HEK293 (cell line): ENCODE measurements at regions not wholly inside any gene's neighbourhood (a gene's known extent, or its start where the extent isn't known, plus 50 kb on each side); places are given as distances from the start of the nearest gene placed in this dataset.

ENCODE experiments used
- CTCF ChIA-PET: fragments of 350-600 bp; formaldehyde crosslinking; extraction: SDS; loops from one replicate; lab custom pipeline; 2021; ENCODE audit warnings: antibody characterized with exemption; lab: Yijun Ruan, JAX
- POLR2A ChIA-PET: fragments of 300-600 bp; formaldehyde crosslinking; extraction: SDS; loops from one replicate; lab custom pipeline; 2020; ENCODE audit warnings: antibody characterized with exemption, inconsistent platforms; lab: Yijun Ruan, JAX
- H3K27ac ChIP-seq: fragments of 200-500 bp; sonication (Bioruptor generic); 2 replicates; pipeline ENCODE4 v1.5.1; 2014; ENCODE audit warnings: low read depth, low read length, control low read depth, inconsistent platforms; ENCODE audit errors: extremely low read depth
- H3K36me3 ChIP-seq, 2 experiments: fragments of 200-500 bp in 1 of 2; sonication (Bioruptor generic) in 1 of 2; 1 replicate in 1 of 2; 2 replicates in 1 of 2; pipeline ENCODE4 v1.5.1; 2014 to 2017; ENCODE audit warnings: inconsistent platforms in 2 of 2, low read length in 2 of 2; ENCODE audit not compliant: control insufficient read depth in 2 of 2, insufficient read depth in 1 of 2
- H3K4me1 ChIP-seq: fragments of 200-500 bp; sonication (Bioruptor generic); 2 replicates; pipeline ENCODE4 v1.5.1; 2014; ENCODE audit warnings: mild to moderate bottlenecking, low read length, inconsistent platforms; ENCODE audit not compliant: control insufficient read depth, insufficient read depth
- H3K4me3 ChIP-seq: 2 replicates; pipeline ENCODE4 v1.5.1; 2011; ENCODE audit warnings: low read depth, mild to moderate bottlenecking, control low read depth, low read length, moderate library complexity
- H3K9me3 ChIP-seq: fragments of 200-500 bp; sonication (Bioruptor generic); 2 replicates; pipeline ENCODE4 v1.5.1; 2014; ENCODE audit warnings: low read depth, low read length, inconsistent platforms; ENCODE audit not compliant: control insufficient read depth, insufficient read depth
- KLF7 ChIP-seq: fragments of 450-650 bp; formaldehyde crosslinking; IDR thresholded peaks from 2 replicates; pipeline ENCODE4 v1.5.1; 2016; ENCODE audit warnings: missing biosample characterization, missing genetic modification characterization, borderline replicate concordance
- PRDM6 ChIP-seq: fragments of 450-650 bp; formaldehyde crosslinking; IDR thresholded peaks from 2 replicates; pipeline ENCODE4 v1.5.1; 2017; ENCODE audit warnings: missing biosample characterization, missing genetic modification characterization
- SETDB1 ChIP-seq: IDR thresholded peaks from one replicate; pipeline ENCODE4 v1.6.1; 2017; ENCODE audit warnings: mild to moderate bottlenecking, low read length, moderate library complexity, mixed read lengths; ENCODE audit not compliant: insufficient read length
- YY2 ChIP-seq: fragments of 450-650 bp; formaldehyde crosslinking; IDR thresholded peaks from 2 replicates; pipeline ENCODE4 v1.5.1; 2016; ENCODE audit warnings: missing biosample characterization, missing genetic modification characterization
- ZBTB20 ChIP-seq: fragments of 450-650 bp; formaldehyde crosslinking; IDR thresholded peaks from 2 replicates; pipeline ENCODE4 v1.5.1; 2016; ENCODE audit warnings: missing biosample characterization, missing genetic modification characterization
- ZBTB44 ChIP-seq: fragments of 450-650 bp; IDR thresholded peaks from 2 replicates; pipeline ENCODE4 v1.5.1; 2018; ENCODE audit warnings: missing biosample characterization, mild to moderate bottlenecking, missing genetic modification characterization
- ZFP41 ChIP-seq: fragments of 450-650 bp; formaldehyde crosslinking; IDR thresholded peaks from 2 replicates; pipeline ENCODE4 v1.5.1; 2016; ENCODE audit warnings: missing biosample characterization, missing genetic modification characterization, borderline replicate concordance
- ZNF148 ChIP-seq: fragments of 450-650 bp; formaldehyde crosslinking; IDR thresholded peaks from 2 replicates; pipeline ENCODE4 v1.5.0; 2017; ENCODE audit warnings: missing biosample characterization, missing genetic modification characterization, borderline replicate concordance
- ZNF157 ChIP-seq: fragments of 450-650 bp; formaldehyde crosslinking; IDR thresholded peaks from 2 replicates; pipeline ENCODE4 v1.5.1; 2016; ENCODE audit warnings: missing biosample characterization, missing genetic modification characterization
- ZNF202 ChIP-seq: fragments of 450-650 bp; formaldehyde crosslinking; IDR thresholded peaks from 2 replicates; pipeline ENCODE4 v1.5.1; 2016; ENCODE audit warnings: missing biosample characterization, missing genetic modification characterization, borderline replicate concordance
- ZNF221 ChIP-seq: fragments of 450-650 bp; formaldehyde crosslinking; IDR thresholded peaks from 2 replicates; pipeline ENCODE4 v1.5.1; 2017; ENCODE audit warnings: missing biosample characterization, missing genetic modification characterization, borderline replicate concordance
- ZNF248 ChIP-seq: fragments of 450-650 bp; formaldehyde crosslinking; IDR thresholded peaks from 2 replicates; pipeline ENCODE4 v1.5.1; 2017; ENCODE audit warnings: missing biosample characterization, missing genetic modification characterization
- ZNF266 ChIP-seq: fragments of 450-650 bp; formaldehyde crosslinking; IDR thresholded peaks from 2 replicates; pipeline ENCODE4 v1.5.1; 2016; ENCODE audit warnings: missing biosample characterization, missing genetic modification characterization, low read depth
- ZNF394 ChIP-seq: fragments of 450-650 bp; formaldehyde crosslinking; IDR thresholded peaks from 2 replicates; pipeline ENCODE4 v1.5.1; 2016; ENCODE audit warnings: missing biosample characterization, missing genetic modification characterization, mild to moderate bottlenecking, moderate library complexity, borderline replicate concordance
- ZNF600 ChIP-seq: fragments of 450-650 bp; formaldehyde crosslinking; IDR thresholded peaks from 2 replicates; pipeline ENCODE4 v1.5.1; 2016; ENCODE audit warnings: missing biosample characterization, missing genetic modification characterization
- ZNF621 ChIP-seq: fragments of 450-650 bp; formaldehyde crosslinking; IDR thresholded peaks from 2 replicates; pipeline ENCODE4 v1.5.1; 2017; ENCODE audit warnings: missing biosample characterization, missing genetic modification characterization
- ZNF623 ChIP-seq: fragments of 450-650 bp; formaldehyde crosslinking; IDR thresholded peaks from 2 replicates; pipeline ENCODE4 v1.5.1; 2016; ENCODE audit warnings: missing biosample characterization, missing genetic modification characterization
- ZNF660 ChIP-seq: fragments of 450-650 bp; IDR thresholded peaks from 2 replicates; pipeline ENCODE4 v1.5.1; 2018; ENCODE audit warnings: missing biosample characterization, mild to moderate bottlenecking, missing genetic modification characterization
- ZNF707 ChIP-seq: fragments of 450-650 bp; formaldehyde crosslinking; IDR thresholded peaks from 2 replicates; pipeline ENCODE4 v1.5.1; 2016; ENCODE audit warnings: missing biosample characterization, missing genetic modification characterization
- ZNF843 ChIP-seq: fragments of 450-650 bp; formaldehyde crosslinking; IDR thresholded peaks from 2 replicates; pipeline ENCODE4 v1.5.1; 2016; ENCODE audit warnings: missing biosample characterization, missing genetic modification characterization
- ZSCAN30 ChIP-seq: fragments of 450-650 bp; IDR thresholded peaks from 2 replicates; pipeline ENCODE4 v1.5.1; 2018; ENCODE audit warnings: missing biosample characterization, mild to moderate bottlenecking, missing genetic modification characterization, moderate library complexity
- TF ChIP-seq, protein P1 (sequence below): fragments of 450-650 bp; formaldehyde crosslinking; IDR thresholded peaks from 2 replicates; pipeline ENCODE4 v1.5.1; 2016; ENCODE audit warnings: missing biosample characterization, missing genetic modification characterization

- TF ChIP-seq ZNF621 (tag by site-specific recombination) (no peak), ZSCAN30 (no peak), SETDB1 (no peak), ZNF394 (tag by site-specific recombination) (no peak), PRDM6 (tag by site-specific recombination) (no peak), ZNF221 (tag by site-specific recombination) (no peak), ZNF707 (tag by site-specific recombination) (no peak), ZNF248 (tag by site-specific recombination) (no peak)
Measured at GRCh38 chr16:85982563-85982939, 83.6 kb downstream of the IRF8 start (continued).

DNA sequence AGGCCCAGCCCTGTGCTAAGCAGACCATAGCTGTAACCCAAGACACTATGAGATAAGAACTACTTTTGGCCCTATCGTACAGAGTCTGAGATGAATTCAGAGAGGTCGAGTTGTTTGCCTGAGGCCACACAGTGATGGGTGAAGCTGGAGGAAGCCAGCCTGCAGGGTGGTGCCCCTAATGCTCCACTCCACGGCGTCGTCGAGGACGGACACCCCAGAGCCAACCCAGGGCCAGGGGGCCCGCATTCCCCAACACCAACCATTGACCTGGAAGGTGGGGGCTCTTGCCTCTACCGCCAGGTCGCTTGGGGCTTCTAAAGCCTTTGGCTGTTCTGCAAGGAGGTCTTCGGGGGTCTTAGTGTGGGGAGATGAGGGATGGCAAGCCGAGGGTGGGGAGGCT lies 84.1 kb downstream of the IRF8 start:
- no peak for TF ChIP-seq ZBTB20 (tag by site-specific recombination)
- no peak for TF ChIP-seq YY2 (tag by site-specific recombination)
- Histone ChIP-seq H3K4me1 (no peaks in the 10 kb centered on the region), H3K4me3 (no peak overlapping the region), H3K9me3 (no peaks in the 10 kb centered on the region), H3K36me3 (no peaks in the 10 kb centered on the region), H3K27ac (no peak overlapping the region)
- ChIA-PET POLR2A (no interaction called here), CTCF (interaction anchor here (0.6 to 4.7 kb wide), 2 partner anchors 163 to 333 kb away, joined by 3 to 53 read pairs; no protein-coding TSS in a partner anchor)

DNA sequence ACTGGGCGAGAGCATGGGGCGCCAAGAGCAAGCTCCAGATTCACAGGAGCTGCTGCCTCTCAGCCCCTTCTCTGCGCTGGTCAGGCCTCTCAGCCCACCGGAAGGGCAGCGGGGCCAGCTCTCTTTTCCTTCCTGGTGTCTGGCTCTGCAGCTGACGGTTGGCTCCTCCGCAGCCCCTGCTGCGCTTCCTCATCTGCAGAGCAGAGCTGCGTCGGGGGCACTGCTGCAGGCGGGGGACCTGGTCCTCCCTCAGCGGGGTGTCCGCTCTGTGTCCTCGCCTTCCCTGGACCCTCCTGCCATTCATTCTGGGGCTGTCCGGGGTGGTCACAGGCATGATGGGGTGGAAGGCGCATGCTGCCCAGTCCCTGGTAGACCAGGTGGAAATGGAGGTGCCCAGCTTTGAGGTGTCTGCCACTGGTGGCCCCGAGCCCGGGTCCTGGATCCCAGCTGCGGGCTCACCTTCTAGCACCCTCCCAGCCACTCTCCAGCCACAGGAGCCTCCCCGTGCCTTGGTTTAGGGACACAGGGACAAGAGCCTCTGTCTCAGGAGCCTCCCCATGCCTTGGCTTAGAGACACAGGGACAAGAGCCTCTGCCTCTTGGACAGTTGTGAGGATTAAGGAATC lies 84.8 kb downstream of the IRF8 start:
- ChIA-PET POLR2A (no interaction called here), CTCF (interaction anchor here (0.6 to 4.7 kb wide), 2 partner anchors 164 to 333 kb away, joined by 3 to 53 read pairs; no protein-coding TSS in a partner anchor)
- TF ChIP-seq ZNF600 (tag by site-specific recombination) = no peak
- Histone ChIP-seq H3K27ac (no peak overlapping the region), H3K36me3 (no peaks in the 10 kb centered on the region), H3K9me3 (no peaks in the 10 kb centered on the region), H3K4me3 (no peak overlapping the region), H3K4me1 (no peaks in the 10 kb centered on the region)

GRCh38 chr16:85984231-85984880 lies 85.4 kb downstream of the IRF8 start:
- CTCF ChIA-PET = interaction anchor here (0.7 to 16.0 kb wide), 5 partner anchors 17 to 534 kb away, joined by 3 to 292 read pairs (median 5); no protein-coding TSS in a partner anchor
- no peaks in the 10 kb centered on the region for H3K36me3 ChIP-seq
- no peak overlapping the region for H3K27ac ChIP-seq
- POLR2A ChIA-PET = no interaction called here
- no peaks in the 10 kb centered on the region for H3K4me1 ChIP-seq
- H3K9me3 ChIP-seq = no peaks in the 10 kb centered on the region
- H3K4me3 ChIP-seq = no peak overlapping the region
- no peak for TF ChIP-seq ZNF623 (tag by site-specific recombination)
- no peak for TF ChIP-seq ZNF202 (tag by site-specific recombination)
- no peak for TF ChIP-seq ZNF660 (tag by site-specific recombination)
- no peak for TF ChIP-seq ZNF843 (tag by site-specific recombination)
- no peak for TF ChIP-seq ZNF148 (tag by site-specific recombination)
- no peak for TF ChIP-seq ZNF157 (tag by site-specific recombination)
- no peak for TF ChIP-seq KLF7 (tag by site-specific recombination)
- TF ChIP-seq ZNF266 (tag by site-specific recombination) = no peak
- TF ChIP-seq ZFP41 (tag by site-specific recombination) = no peak
- TF ChIP-seq, protein P1, sequence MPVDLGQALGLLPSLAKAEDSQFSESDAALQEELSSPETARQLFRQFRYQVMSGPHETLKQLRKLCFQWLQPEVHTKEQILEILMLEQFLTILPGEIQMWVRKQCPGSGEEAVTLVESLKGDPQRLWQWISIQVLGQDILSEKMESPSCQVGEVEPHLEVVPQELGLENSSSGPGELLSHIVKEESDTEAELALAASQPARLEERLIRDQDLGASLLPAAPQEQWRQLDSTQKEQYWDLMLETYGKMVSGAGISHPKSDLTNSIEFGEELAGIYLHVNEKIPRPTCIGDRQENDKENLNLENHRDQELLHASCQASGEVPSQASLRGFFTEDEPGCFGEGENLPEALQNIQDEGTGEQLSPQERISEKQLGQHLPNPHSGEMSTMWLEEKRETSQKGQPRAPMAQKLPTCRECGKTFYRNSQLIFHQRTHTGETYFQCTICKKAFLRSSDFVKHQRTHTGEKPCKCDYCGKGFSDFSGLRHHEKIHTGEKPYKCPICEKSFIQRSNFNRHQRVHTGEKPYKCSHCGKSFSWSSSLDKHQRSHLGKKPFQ (tag by site-specific recombination) = no peak
- no peak for TF ChIP-seq ZBTB44 (tag by site-specific recombination)
